ENCODE measurements at regions not wholly inside any gene's neighbourhood (a gene's known extent, or its start where the extent isn't known, plus 50 kb on each side); places are given as distances from the start of the nearest gene placed in this dataset.
"Not testable (repeated sequence)": the region's sequence is repeated elsewhere in the genome, so short reads cannot be mapped to it uniquely, and the experiment has no call there.

DNA sequence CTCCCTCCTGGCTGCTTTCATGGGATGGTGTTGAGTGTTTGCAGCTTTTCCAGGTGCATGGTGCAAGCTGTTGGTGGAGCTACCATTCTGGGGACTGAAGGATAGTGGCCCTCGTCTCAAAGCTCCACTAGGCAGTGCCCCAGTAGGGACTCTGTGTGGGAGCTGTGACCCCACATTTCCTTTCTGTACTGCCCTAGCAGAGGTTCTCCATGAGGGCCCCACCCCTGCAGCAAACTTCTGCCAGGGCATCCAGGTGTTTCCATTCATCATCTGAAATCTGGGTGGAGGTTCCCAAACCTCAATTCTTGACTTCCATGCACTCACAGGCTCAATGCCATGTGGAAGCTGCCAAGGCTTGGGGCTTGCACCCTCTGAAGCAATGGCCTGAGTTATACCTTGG, 72.7 kb upstream of the S1PR3 start:
- TF ChIP-seq, protein P1, sequence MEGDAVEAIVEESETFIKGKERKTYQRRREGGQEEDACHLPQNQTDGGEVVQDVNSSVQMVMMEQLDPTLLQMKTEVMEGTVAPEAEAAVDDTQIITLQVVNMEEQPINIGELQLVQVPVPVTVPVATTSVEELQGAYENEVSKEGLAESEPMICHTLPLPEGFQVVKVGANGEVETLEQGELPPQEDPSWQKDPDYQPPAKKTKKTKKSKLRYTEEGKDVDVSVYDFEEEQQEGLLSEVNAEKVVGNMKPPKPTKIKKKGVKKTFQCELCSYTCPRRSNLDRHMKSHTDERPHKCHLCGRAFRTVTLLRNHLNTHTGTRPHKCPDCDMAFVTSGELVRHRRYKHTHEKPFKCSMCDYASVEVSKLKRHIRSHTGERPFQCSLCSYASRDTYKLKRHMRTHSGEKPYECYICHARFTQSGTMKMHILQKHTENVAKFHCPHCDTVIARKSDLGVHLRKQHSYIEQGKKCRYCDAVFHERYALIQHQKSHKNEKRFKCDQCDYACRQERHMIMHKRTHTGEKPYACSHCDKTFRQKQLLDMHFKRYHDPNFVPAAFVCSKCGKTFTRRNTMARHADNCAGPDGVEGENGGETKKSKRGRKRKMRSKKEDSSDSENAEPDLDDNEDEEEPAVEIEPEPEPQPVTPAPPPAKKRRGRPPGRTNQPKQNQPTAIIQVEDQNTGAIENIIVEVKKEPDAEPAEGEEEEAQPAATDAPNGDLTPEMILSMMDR (IDR thresholded peaks at IDR 0.05; ENCODE audit: low read depth, low read length, missing input control), result not testable (repeated sequence)
- TF ChIP-seq HNF4A (conservative IDR thresholded peaks at IDR 0.05); HNF4G (IDR thresholded peaks at IDR 0.05); JUND (IDR thresholded peaks at IDR 0.05); EGR1 (IDR thresholded peaks at IDR 0.05; ENCODE audit: low read depth in 2 of 2); SP1 (IDR thresholded peaks at IDR 0.05); RAD21 (IDR thresholded peaks at IDR 0.05); YY1 (IDR thresholded peaks at IDR 0.05); FOXA1 (IDR thresholded peaks at IDR 0.05); TAF1 (conservative IDR thresholded peaks at IDR 0.05): not testable (repeated sequence)
- TF ChIP-seq, protein P2, sequence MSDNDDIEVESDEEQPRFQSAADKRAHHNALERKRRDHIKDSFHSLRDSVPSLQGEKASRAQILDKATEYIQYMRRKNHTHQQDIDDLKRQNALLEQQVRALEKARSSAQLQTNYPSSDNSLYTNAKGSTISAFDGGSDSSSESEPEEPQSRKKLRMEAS (IDR thresholded peaks at IDR 0.05), result not testable (repeated sequence)
- TF ChIP-seq, protein P3, sequence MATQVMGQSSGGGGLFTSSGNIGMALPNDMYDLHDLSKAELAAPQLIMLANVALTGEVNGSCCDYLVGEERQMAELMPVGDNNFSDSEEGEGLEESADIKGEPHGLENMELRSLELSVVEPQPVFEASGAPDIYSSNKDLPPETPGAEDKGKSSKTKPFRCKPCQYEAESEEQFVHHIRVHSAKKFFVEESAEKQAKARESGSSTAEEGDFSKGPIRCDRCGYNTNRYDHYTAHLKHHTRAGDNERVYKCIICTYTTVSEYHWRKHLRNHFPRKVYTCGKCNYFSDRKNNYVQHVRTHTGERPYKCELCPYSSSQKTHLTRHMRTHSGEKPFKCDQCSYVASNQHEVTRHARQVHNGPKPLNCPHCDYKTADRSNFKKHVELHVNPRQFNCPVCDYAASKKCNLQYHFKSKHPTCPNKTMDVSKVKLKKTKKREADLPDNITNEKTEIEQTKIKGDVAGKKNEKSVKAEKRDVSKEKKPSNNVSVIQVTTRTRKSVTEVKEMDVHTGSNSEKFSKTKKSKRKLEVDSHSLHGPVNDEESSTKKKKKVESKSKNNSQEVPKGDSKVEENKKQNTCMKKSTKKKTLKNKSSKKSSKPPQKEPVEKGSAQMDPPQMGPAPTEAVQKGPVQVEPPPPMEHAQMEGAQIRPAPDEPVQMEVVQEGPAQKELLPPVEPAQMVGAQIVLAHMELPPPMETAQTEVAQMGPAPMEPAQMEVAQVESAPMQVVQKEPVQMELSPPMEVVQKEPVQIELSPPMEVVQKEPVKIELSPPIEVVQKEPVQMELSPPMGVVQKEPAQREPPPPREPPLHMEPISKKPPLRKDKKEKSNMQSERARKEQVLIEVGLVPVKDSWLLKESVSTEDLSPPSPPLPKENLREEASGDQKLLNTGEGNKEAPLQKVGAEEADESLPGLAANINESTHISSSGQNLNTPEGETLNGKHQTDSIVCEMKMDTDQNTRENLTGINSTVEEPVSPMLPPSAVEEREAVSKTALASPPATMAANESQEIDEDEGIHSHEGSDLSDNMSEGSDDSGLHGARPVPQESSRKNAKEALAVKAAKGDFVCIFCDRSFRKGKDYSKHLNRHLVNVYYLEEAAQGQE (IDR thresholded peaks at IDR 0.05), result not testable (repeated sequence)

Measured in liver (tissue), 3 donors.